Adipocyte (in vitro differentiated cells): ENCODE measurements at regions not wholly inside any gene's neighbourhood (a gene's known extent, or its start where the extent isn't known, plus 50 kb on each side); places are given as distances from the start of the nearest gene placed in this dataset.
"Not testable (repeated sequence)": the region's sequence is repeated elsewhere in the genome, so short reads cannot be mapped to it uniquely, and the experiment has no call there.

Source experiments
- DNase-seq: peaks from one replicate; pipeline ENCODE4 v3.0.0-alpha.2; 2015; ENCODE audit warnings: low read depth
- H3K27me3 ChIP-seq: replicated peaks from 2 replicates; pipeline ENCODE4 v1.7.0; 2013; ENCODE audit warnings: mild to moderate bottlenecking, low read length, moderate library complexity; ENCODE audit not compliant: control insufficient read depth, insufficient read depth
- H3K36me3 ChIP-seq: 2 replicates; pipeline ENCODE4 v1.7.0; 2013; ENCODE audit warnings: low read length, mild to moderate bottlenecking, moderate library complexity; ENCODE audit not compliant: control insufficient read depth, insufficient read depth, severe bottlenecking
- H3K4me1 ChIP-seq: 2 replicates; pipeline ENCODE4 v1.7.0; 2013; ENCODE audit warnings: mild to moderate bottlenecking, low read length, moderate library complexity; ENCODE audit not compliant: control insufficient read depth, insufficient read depth
- H3K4me3 ChIP-seq: 2 replicates; pipeline ENCODE4 v1.7.0; 2013; ENCODE audit warnings: mild to moderate bottlenecking, low read length, moderate library complexity
- H3K9ac ChIP-seq: 2 replicates; pipeline ENCODE4 v1.7.0; 2013; ENCODE audit warnings: mild to moderate bottlenecking, low read length, moderate library complexity
- H3K9me3 ChIP-seq: 2 replicates; pipeline ENCODE4 v1.7.0; 2013; ENCODE audit warnings: mild to moderate bottlenecking, low read length, moderate library complexity; ENCODE audit not compliant: control insufficient read depth

DNA sequence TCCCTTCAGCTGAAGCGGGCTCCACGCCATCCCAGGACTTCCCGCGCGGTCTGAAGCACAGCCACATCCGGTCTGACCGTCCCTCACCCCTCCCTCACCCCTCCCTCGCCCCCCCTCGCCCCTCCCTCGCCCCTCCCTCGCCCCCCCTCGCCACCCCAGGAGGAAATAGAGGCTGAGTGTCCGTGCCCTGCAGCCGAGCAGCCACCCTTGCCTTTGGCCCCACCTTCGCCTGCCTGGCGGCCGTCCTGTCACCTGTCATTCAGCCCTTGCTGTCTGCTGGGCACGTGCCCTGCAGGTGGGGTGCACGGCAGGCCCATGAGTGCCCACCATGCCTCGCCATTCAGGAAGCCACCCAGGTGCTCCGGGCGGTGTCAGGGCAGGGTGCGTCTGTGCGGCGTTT lies 3988.1 kb upstream of the TPTE start:
- not testable (repeated sequence) for H3K4me3 ChIP-seq, H3K27me3 ChIP-seq, H3K9me3 ChIP-seq, DNase-seq, H3K4me1 ChIP-seq, H3K9ac ChIP-seq, H3K36me3 ChIP-seq

DNA sequence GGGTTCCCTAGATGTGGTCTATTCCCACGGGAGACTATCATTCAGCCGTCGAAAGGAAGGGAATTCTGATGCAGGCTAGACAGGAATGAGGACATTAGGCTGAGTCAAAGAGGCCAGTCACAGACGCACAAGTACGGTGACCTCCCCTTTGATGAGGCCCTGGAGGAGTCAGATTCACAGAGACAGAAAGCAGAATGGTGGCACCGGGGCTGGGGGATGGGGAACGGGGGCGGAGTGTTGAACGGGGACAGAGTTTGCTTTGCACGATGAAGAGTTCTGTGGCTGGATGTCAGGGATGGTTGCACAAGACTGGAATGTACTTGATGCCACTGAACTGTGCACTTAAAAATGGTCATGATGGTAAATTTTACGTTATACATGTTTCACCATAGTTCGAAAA lies 3983.1 kb upstream of the TPTE start:
- H3K4me1 ChIP-seq, DNase-seq, H3K27me3 ChIP-seq, H3K36me3 ChIP-seq, H3K9me3 ChIP-seq, H3K4me3 ChIP-seq, H3K9ac ChIP-seq: not testable (repeated sequence)

DNA sequence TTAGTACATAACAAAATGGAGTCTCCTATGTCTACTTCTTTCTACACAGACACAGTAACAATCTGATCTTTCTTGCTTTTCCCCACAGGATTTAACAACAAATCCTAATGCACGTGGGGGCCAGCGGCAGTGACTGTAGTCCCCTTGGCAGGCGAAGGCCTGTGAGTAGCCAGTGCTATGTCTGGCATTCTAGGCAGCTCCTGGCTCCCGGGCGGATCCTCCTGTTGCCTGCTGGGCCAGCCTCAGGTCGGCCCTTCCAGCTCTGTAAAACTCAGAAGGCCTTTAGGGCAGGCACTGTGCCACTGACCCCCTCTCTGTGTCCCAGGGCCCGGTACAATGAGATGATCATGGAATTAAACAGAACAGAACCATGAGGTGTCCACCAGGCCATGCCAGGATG lies 3981.7 kb upstream of the TPTE start:
- not testable (repeated sequence) for H3K4me1 ChIP-seq, H3K9me3 ChIP-seq, H3K9ac ChIP-seq, H3K27me3 ChIP-seq, H3K36me3 ChIP-seq, DNase-seq, H3K4me3 ChIP-seq

DNA sequence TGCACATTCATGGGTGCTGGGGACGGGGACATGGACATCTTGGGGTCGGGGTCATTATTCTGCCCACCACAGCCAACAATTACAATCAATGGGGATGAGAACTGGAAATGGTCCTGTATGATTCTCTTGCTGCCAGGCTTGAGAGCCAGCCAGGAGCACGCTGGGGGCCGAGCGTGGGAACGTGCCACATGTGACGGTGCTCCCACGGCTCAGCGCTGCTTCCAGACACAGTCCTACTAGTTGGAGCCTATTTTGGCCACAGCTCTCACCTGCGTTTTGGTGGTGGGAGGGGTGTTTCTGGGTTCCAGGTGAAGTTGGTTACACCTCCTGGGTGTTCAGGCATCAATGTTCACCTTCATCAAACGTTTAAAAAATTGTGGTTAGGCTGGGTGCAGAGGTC lies 3980.3 kb upstream of the TPTE start:
- not testable (repeated sequence) for H3K36me3 ChIP-seq, H3K27me3 ChIP-seq, H3K9ac ChIP-seq, H3K9me3 ChIP-seq, H3K4me1 ChIP-seq, H3K4me3 ChIP-seq, DNase-seq

DNA sequence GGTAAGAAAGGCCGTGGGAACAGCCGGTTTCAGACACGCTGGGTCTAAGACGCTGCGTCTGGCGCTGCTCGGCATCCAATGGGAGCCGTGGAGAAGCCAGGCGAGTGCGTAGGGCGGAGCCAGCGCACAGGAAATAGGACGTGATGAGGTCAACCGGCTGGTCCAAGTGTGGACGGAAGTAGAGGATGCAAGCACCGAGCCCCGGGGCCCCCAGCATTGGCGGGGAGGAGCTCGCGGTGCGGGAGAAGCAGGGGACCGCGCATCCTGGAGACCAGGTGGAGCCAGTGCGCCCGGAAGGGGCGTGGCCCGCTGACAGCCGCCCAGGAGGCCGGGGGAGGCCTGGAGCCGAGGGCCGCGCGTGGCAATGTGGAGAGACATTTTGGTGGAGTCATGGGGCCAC lies 3976.1 kb upstream of the TPTE start:
- not testable (repeated sequence) for H3K9ac ChIP-seq

DNA sequence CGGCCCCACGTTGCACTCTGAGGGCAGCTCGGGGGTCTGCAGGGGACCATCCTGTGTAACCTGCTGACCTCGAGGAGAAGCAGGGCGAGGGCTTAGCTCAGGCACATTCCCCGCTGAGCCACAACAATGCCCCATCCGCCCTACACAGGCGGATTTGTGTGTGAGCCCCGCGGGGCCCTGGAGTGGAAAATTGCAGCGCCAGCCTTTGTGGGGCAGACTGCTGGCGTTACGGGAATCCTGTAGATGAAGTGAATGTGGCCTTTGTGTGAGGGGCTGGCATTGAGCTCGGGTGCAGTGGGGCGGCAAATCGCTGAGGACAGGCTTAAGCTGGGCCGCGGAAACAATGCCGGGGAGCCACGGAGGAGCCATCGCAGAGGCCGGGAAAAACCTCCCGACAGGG lies 3970.3 kb upstream of the TPTE start:
- H3K27me3 ChIP-seq, H3K9me3 ChIP-seq, H3K36me3 ChIP-seq: not testable (repeated sequence)

More for the DNA sequence above, 3976.1 kb upstream of the TPTE start:
- not testable (repeated sequence) for H3K4me3 ChIP-seq, DNase-seq, H3K36me3 ChIP-seq, H3K9me3 ChIP-seq, H3K4me1 ChIP-seq, H3K27me3 ChIP-seq

DNA sequence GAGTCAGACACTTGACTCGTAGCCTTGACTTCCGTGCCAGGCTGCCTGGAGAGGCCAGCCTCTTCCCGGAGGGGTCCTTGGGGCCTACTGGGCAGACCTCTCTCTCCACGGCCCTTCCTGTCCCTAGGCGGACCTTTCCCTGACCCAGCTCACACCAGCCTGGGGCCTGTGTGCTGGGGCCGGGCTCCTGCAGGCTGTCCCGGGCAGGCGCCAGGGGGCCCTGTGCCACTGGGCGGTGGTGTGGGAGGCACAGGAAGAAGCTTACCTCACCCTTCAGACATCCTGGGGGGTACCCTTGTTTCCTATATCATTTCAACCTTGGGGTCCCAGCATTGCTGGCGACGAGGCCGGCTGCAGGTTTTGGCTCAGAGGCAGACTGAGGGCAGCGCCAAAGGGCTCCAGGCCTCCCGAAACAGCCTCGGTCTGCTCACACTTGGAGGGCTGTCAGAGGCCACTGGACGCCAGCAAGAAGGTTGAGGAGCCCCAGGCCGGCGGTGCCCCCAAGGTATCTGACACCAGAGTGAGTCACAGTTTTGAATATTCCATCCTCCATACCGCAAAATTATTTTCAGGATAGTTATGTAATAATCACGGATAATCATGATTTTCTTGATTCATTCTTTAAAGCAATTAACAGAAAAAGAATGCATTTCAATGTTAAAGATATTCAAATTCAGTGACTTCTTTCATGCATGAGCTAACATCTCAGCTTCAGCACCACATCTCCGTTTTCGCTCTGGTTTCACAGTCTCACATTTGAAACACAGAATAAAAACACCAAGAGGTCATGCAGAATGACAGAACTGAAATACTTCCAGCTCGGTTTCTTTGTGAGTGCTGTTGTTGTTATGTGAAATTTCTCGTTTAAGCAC lies 3967.6 kb upstream of the TPTE start:
- DNase-seq, H3K4me3 ChIP-seq, H3K9me3 ChIP-seq, H3K4me1 ChIP-seq, H3K27me3 ChIP-seq, H3K9ac ChIP-seq, H3K36me3 ChIP-seq: not testable (repeated sequence)

More for the DNA sequence above, 3970.3 kb upstream of the TPTE start:
- H3K4me1 ChIP-seq, H3K4me3 ChIP-seq, H3K9ac ChIP-seq, DNase-seq: not testable (repeated sequence)

DNA sequence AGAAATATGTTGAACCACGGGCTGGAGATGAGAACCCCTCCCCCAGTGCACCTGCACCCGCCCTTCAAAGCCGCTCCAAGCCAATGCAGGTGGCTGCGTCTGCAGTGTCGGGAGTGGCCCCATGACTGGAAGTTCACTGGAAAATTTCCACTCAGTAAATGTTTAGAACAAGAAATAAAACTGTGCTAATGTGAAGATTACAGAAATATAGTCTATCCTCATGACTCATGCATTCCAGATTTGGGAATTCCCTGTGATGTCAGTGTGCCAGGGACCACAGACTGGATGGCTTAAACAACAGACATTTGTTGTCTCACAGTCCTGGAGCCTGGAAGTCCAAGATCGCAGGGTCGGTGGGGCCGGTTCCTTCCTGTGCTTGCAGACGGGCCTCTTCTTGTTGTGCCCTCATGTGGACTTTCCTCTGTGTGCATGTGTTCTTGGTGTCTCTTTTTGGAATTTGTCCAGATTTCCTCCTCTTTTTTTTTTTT lies 3967.0 kb upstream of the TPTE start:
- not testable (repeated sequence) for H3K9ac ChIP-seq, H3K27me3 ChIP-seq, DNase-seq, H3K4me3 ChIP-seq, H3K4me1 ChIP-seq, H3K36me3 ChIP-seq, H3K9me3 ChIP-seq

DNA sequence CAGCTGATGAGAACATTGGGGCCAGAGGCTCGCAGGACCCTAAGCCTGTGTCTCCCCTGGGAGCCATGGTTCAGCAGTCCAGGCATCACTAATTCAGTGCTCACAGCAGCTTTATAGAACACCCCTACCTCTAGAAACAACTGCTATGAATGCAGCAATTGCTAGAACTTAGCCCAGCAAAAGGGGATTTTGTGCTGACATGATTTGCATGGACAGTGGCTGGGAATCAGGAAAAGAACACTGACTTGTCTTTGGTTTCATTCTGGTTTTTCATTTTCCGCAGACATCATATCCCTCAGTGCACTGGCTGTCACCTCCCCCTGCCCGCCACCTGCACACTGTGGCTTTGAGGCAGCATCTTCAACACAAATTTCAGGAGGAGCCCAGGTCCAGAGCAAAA lies 3964.9 kb upstream of the TPTE start:
- not testable (repeated sequence) for H3K9me3 ChIP-seq, H3K4me3 ChIP-seq, H3K9ac ChIP-seq, H3K36me3 ChIP-seq, H3K27me3 ChIP-seq, H3K4me1 ChIP-seq, DNase-seq

DNA sequence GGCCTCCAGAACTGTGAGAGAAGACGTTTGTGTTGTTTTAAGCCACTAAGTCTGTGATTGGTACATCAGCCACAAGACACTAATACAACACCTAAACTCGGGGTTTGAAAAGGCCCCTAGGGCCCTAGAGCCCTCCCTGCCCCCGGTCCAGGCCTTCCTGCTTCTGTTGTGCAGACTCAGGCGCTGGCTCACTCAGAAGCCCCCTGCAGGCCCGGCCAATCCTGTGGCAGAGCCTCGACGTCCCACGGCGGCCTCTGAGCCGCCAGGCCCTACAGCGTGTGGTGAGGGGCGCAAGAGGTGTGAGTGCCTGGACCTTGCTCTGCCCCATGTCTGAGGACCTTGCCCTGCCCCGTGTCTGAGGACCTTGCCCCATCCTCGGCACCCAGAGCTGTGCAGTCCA lies 3964.0 kb upstream of the TPTE start:
- not testable (repeated sequence) for H3K4me1 ChIP-seq, H3K4me3 ChIP-seq, H3K36me3 ChIP-seq, DNase-seq, H3K27me3 ChIP-seq, H3K9ac ChIP-seq, H3K9me3 ChIP-seq

DNA sequence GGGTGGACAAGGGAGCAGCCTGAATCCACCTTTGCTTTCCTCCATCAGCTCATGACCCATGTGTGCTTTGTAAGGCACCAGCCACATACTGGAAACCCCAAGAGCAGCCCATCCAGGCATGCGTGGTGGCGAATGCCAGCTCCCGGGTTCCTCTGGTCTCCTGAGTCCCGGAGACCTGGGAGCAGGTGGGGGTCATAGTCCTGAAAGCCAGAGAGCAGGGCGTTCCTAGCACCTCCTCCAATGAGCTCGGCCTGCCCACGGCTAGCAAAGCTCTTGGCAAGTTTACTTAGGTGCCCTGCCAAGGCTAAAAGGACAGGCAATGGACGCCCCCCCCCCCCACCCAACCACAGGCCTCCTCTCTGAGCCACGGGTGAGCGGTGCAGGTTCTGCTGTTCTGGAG lies 3960.2 kb upstream of the TPTE start:
- H3K9me3 ChIP-seq, H3K9ac ChIP-seq, H3K4me3 ChIP-seq, H3K36me3 ChIP-seq, DNase-seq, H3K4me1 ChIP-seq, H3K27me3 ChIP-seq: not testable (repeated sequence)

DNA sequence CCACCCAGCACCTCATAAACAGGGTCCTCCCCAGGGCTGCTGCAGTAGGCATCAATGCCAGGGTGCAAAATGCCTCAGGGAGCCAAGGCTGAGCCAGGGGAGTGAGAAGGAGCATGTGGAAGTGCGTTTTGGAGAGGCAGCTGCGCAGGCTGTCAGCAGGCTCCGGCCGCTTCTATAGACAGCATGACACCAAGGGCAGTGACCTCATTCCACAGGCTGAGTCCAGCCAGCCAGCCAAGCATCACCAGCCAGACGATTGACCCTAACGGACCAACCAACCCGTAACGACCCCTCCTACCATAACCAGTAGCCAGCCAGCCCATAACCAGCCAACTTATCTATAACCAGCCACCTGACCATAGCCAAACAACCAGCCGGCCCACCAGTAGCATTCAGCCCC lies 3959.8 kb upstream of the TPTE start:
- H3K4me1 ChIP-seq, H3K9ac ChIP-seq, DNase-seq, H3K9me3 ChIP-seq, H3K4me3 ChIP-seq, H3K36me3 ChIP-seq, H3K27me3 ChIP-seq: not testable (repeated sequence)
